ENCODE measurements at regions not wholly inside any gene's neighbourhood (a gene's known extent, or its start where the extent isn't known, plus 50 kb on each side); places are given as distances from the start of the nearest gene placed in this dataset.

DNA sequence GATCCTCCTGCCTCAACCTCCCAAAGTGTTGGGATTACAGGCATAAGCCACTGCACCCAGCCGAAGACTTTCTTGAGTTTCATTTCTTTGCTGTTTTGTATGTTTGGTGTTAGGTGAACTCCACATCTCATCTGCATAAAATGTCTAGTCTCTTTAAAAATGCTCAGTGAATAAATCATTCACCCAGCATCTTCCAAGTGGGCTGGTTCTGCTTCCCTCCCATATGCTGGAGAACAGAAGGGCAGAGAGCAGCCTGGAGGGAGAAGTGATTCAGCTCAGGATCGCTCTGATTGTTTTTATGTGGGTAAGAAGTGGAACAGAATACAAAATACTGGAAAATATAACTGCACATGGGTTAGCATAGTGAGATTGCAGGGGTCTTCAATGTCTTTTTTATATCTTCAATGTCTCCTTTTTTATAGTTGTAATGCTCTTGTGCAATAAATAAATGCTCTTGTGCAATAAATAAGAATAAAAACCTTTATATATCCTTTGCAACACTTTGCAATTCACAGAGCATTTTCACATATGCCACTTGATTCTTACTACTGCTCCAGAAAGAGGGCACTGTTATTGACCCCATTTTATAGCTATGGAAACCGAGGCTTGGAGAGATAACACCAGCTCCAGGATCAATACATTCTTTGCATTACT lies 253.0 kb upstream of the NCKAP5 start:
- CTCF ChIA-PET, result no interaction called here
- no peak overlapping the region for H3K4me3 Mint-ChIP-seq
- H2AFZ ChIP-seq (ENCODE audit: insufficient read depth, low read depth, low read length, poor library complexity, severe bottlenecking), result no peak overlapping the region

DNA sequence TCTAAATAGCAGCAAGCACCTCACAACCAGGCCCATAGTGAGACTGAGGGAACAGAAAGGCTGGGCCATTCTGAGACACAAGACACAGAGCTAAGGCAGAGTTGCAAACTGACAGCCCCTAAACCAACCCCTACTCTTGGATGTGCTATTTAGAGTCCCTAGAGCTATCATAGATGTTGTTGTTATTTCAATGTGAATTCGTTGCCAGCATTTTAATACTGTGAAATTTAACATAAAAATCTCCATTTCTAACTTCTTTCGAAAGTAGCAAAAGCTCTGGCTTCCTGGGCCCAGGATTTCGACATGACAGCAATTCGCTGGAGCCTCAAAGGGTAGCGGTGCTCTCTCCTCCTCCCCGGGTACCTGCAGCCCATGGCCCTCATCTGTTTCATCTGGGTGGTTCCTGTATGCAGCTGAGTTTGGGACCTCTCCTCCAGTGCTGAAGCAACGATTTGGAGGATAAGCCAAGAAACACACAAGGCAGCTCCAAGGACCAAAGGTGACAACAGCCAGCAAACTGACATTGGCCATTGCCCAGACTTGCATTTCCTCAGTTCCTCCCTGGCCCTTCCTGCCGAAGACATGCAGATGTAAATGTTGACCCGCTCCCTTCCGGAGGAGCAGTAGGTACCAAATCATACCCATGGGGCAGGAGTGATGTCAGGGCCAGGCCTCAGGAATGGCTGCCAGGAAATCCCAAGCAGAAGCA lies 254.4 kb upstream of the NCKAP5 start:
- CTCF ChIA-PET, result no interaction called here

More for the DNA sequence above, 253.0 kb upstream of the NCKAP5 start:
- H3K36me3 ChIP-seq (replicated peaks in 1 of 2; ENCODE audit: control extremely low read depth in 1 of 2, control insufficient read depth in 1 of 2, extremely low read depth in 1 of 2, insufficient read depth in 2 of 2, low read length in 1 of 2), result no peaks in the 10 kb centered on the region
- H3K27me3 ChIP-seq (replicated peaks in 1 of 4; ENCODE audit: control extremely low read depth in 1 of 4, control insufficient read depth in 3 of 4, insufficient read depth in 4 of 4, low read length in 3 of 4), result no peaks in the 10 kb centered on the region
- Mint-ChIP-seq H3K4me1 (no peaks in the 10 kb centered on the region), H3K9me3 (ENCODE audit: insufficient read depth) (no peaks in the 10 kb centered on the region), H3K27me3 (peaks cover 13% of the 10 kb centered on the region), H3K27ac (no peak overlapping the region)
- H3K4me3 ChIP-seq (ENCODE audit: control extremely low read depth in 1 of 5, extremely low read depth in 1 of 5, insufficient read depth in 1 of 5, low read depth in 2 of 5, low read length in 4 of 5), result no peak overlapping the region
- H3K9me3 ChIP-seq (ENCODE audit: control extremely low read depth in 1 of 3, control insufficient read depth in 2 of 3, insufficient read depth in 1 of 3, low read length in 2 of 3), result peaks cover 0 to 4% (median 0%) of the 10 kb centered on the region in 3 donors
- no peaks in the 10 kb centered on the region for H3K79me2 ChIP-seq (ENCODE audit: control insufficient read depth, insufficient read depth, low read length)
- intact Hi-C loops (cut with micrococcal nuclease), result no loop called here
- POLR2A ChIA-PET, result no interaction called here
- DNase-seq (no peak), ATAC-seq (ENCODE audit: low read depth) (no peak)
- no peak overlapping the region for H3K9ac ChIP-seq (ENCODE audit: low read length)
- H3K4me1 ChIP-seq (ENCODE audit: control insufficient read depth in 2 of 2, insufficient read depth in 2 of 2, low read length in 2 of 2), result no peaks in the 10 kb centered on the region
- H3K27ac ChIP-seq (ENCODE audit: low read length in 2 of 2), result no peak overlapping the region
- no CpG with 5 or more reads among the region's 3 CpGs for WGBS (ENCODE audit: insufficient coverage)
- no peak overlapping the region for H3K4me2 ChIP-seq (replicated peaks; ENCODE audit: low read depth, low read length, poor library complexity, severe bottlenecking)
- no peaks in the 10 kb centered on the region for H4K20me1 ChIP-seq (ENCODE audit: control insufficient read depth, insufficient read depth, low read length, poor library complexity, severe bottlenecking)
- TF ChIP-seq, protein P1, sequence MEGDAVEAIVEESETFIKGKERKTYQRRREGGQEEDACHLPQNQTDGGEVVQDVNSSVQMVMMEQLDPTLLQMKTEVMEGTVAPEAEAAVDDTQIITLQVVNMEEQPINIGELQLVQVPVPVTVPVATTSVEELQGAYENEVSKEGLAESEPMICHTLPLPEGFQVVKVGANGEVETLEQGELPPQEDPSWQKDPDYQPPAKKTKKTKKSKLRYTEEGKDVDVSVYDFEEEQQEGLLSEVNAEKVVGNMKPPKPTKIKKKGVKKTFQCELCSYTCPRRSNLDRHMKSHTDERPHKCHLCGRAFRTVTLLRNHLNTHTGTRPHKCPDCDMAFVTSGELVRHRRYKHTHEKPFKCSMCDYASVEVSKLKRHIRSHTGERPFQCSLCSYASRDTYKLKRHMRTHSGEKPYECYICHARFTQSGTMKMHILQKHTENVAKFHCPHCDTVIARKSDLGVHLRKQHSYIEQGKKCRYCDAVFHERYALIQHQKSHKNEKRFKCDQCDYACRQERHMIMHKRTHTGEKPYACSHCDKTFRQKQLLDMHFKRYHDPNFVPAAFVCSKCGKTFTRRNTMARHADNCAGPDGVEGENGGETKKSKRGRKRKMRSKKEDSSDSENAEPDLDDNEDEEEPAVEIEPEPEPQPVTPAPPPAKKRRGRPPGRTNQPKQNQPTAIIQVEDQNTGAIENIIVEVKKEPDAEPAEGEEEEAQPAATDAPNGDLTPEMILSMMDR (IDR thresholded peaks at IDR 0.05), result no peak
- TF ChIP-seq EZH2 (IDR thresholded peaks at IDR 0.05; ENCODE audit: borderline replicate concordance, insufficient read depth, low read depth, low read length, poor library complexity, severe bottlenecking), result no peak

More for the DNA sequence above, 254.4 kb upstream of the NCKAP5 start:
- H3K9me3 ChIP-seq (ENCODE audit: control extremely low read depth in 1 of 3, control insufficient read depth in 2 of 3, insufficient read depth in 1 of 3, low read length in 2 of 3), result peaks cover 0 to 4% (median 0%) of the 10 kb centered on the region in 3 donors
- no peaks in the 10 kb centered on the region for H3K4me1 ChIP-seq (ENCODE audit: control insufficient read depth in 2 of 2, insufficient read depth in 2 of 2, low read length in 2 of 2)
- H3K4me3 ChIP-seq (ENCODE audit: control extremely low read depth in 1 of 5, extremely low read depth in 1 of 5, insufficient read depth in 1 of 5, low read depth in 2 of 5, low read length in 4 of 5), result no peak overlapping the region
- no peaks in the 10 kb centered on the region for H3K79me2 ChIP-seq (ENCODE audit: control insufficient read depth, insufficient read depth, low read length)
- H3K4me3 Mint-ChIP-seq, result no peak overlapping the region
- H3K27ac ChIP-seq (ENCODE audit: low read length in 2 of 2), result no peak overlapping the region
- no peaks in the 10 kb centered on the region for H3K9me3 Mint-ChIP-seq (ENCODE audit: insufficient read depth)
- ATAC-seq (ENCODE audit: low read depth) (no peak), DNase-seq (no peak)
- H3K27ac Mint-ChIP-seq, result no peak overlapping the region
- peaks cover 16% of the 10 kb centered on the region for H3K27me3 Mint-ChIP-seq
- WGBS (ENCODE audit: insufficient coverage), result 89% methylated on average over 8 of the region's 10 CpGs
- H2AFZ ChIP-seq (ENCODE audit: insufficient read depth, low read depth, low read length, poor library complexity, severe bottlenecking), result no peak overlapping the region
- intact Hi-C loops (cut with micrococcal nuclease), result no loop called here
- POLR2A ChIA-PET, result no interaction called here
- no peak overlapping the region for H3K4me2 ChIP-seq (replicated peaks; ENCODE audit: low read depth, low read length, poor library complexity, severe bottlenecking)
- H3K36me3 ChIP-seq (replicated peaks in 1 of 2; ENCODE audit: control extremely low read depth in 1 of 2, control insufficient read depth in 1 of 2, extremely low read depth in 1 of 2, insufficient read depth in 2 of 2, low read length in 1 of 2), result no peaks in the 10 kb centered on the region
- no peaks in the 10 kb centered on the region for H4K20me1 ChIP-seq (ENCODE audit: control insufficient read depth, insufficient read depth, low read length, poor library complexity, severe bottlenecking)
- TF ChIP-seq EZH2 (IDR thresholded peaks at IDR 0.05; ENCODE audit: borderline replicate concordance, insufficient read depth, low read depth, low read length, poor library complexity, severe bottlenecking), result no peak
- TF ChIP-seq, protein P1 (IDR thresholded peaks at IDR 0.05), result no peak
- H3K9ac ChIP-seq (ENCODE audit: low read length), result no peak overlapping the region
- no peaks in the 10 kb centered on the region for H3K4me1 Mint-ChIP-seq
- H3K27me3 ChIP-seq (replicated peaks in 1 of 4; ENCODE audit: control extremely low read depth in 1 of 4, control insufficient read depth in 3 of 4, insufficient read depth in 4 of 4, low read length in 3 of 4), result peaks cover 0 to 2% (median 0%) of the 10 kb centered on the region in 4 experiments
